GM23338 (cell line): ENCODE measurements at regions not wholly inside any gene's neighbourhood (a gene's known extent, or its start where the extent isn't known, plus 50 kb on each side); places are given as distances from the start of the nearest gene placed in this dataset.

Experiments
- ATAC-seq: fragments of 200-7000 bp; cut with Tn5 transposase; 3 replicates; pipeline ENCODE4 v1.9.1; 2020
- DNase-seq: peaks from one replicate; pipeline ENCODE4 v3.0.0-alpha.2; 2015; ENCODE audit warnings: low spot score
- H2AFZ ChIP-seq: fragments of 200-600 bp; sonication (generic); 2 replicates; pipeline ENCODE4 v1.8.0; 2016; ENCODE audit warnings: antibody characterized with exemption, mild to moderate bottlenecking, moderate library complexity
- H3F3A ChIP-seq: fragments of 200-600 bp; sonication (generic); replicated peaks from 2 replicates; pipeline ENCODE4 v1.8.0; 2017; ENCODE audit warnings: antibody characterized with exemption, mixed run types, low read depth
- H3K27ac ChIP-seq: fragments of 200-600 bp; sonication (generic); 2 replicates; pipeline ENCODE4 v1.6.1; 2016; ENCODE audit warnings: low read depth
- H3K27me3 ChIP-seq: fragments of 200-600 bp; sonication (generic); 2 replicates; pipeline ENCODE4 v1.8.0; 2016; ENCODE audit warnings: mild to moderate bottlenecking, mixed run types, moderate library complexity; ENCODE audit not compliant: insufficient read depth
- H3K36me3 ChIP-seq: fragments of 200-600 bp; sonication (generic); 2 replicates; pipeline ENCODE4 v1.8.0; 2016; ENCODE audit warnings: mild to moderate bottlenecking; ENCODE audit not compliant: insufficient read depth
- H3K4me1 ChIP-seq: fragments of 200-600 bp; sonication (generic); 2 replicates; pipeline ENCODE4 v1.8.0; 2016; ENCODE audit warnings: mild to moderate bottlenecking, moderate library complexity; ENCODE audit not compliant: insufficient read depth
- H3K4me2 ChIP-seq: fragments of 200-600 bp; sonication (generic); 2 replicates; pipeline ENCODE4 v1.7.1; 2017; ENCODE audit warnings: mixed run types
- H3K4me3 ChIP-seq: fragments of 200-600 bp; sonication (generic); 2 replicates; pipeline ENCODE4 v1.6.1; 2016; ENCODE audit warnings: mixed run types
- H3K79me2 ChIP-seq: fragments of 200-600 bp; sonication (generic); replicated peaks from 2 replicates; pipeline ENCODE4 v1.8.0; 2017; ENCODE audit warnings: mild to moderate bottlenecking; ENCODE audit not compliant: insufficient read depth
- H3K9me2 ChIP-seq: fragments of 200-600 bp; sonication (generic); 2 replicates; pipeline ENCODE4 v1.8.0; 2017; ENCODE audit not compliant: insufficient read depth
- H4K20me1 ChIP-seq: fragments of 200-600 bp; sonication (generic); replicated peaks from 2 replicates; pipeline ENCODE4 v1.8.0; 2017; ENCODE audit warnings: mild to moderate bottlenecking; ENCODE audit not compliant: insufficient read depth
- H3K27ac Mint-ChIP-seq: 2 replicates; pipeline ENCODE4 v1.8.0; 2020; ENCODE audit warnings: inconsistent platforms, mild to moderate bottlenecking, moderate library complexity, mixed read lengths
- H3K27me3 Mint-ChIP-seq: 3 replicates; pipeline ENCODE4 v1.8.0; 2022; ENCODE audit warnings: low read depth, mild to moderate bottlenecking, moderate library complexity, mixed read lengths, inconsistent platforms; ENCODE audit not compliant: insufficient read depth, poor library complexity
- H3K36me3 Mint-ChIP-seq: 3 replicates; pipeline ENCODE4 v1.8.0; 2021; ENCODE audit warnings: low read depth, mild to moderate bottlenecking, inconsistent platforms, moderate library complexity, mixed read lengths
- H3K4me1 Mint-ChIP-seq: 3 replicates; pipeline ENCODE4 v1.8.0; 2020; ENCODE audit warnings: mild to moderate bottlenecking, inconsistent platforms, mixed read lengths
- H3K4me3 Mint-ChIP-seq: 3 replicates; pipeline ENCODE4 v1.8.0; 2021; ENCODE audit warnings: moderate library complexity, mild to moderate bottlenecking, inconsistent platforms, mixed read lengths
- H3K9me3 Mint-ChIP-seq: 3 replicates; pipeline ENCODE4 v1.8.0; 2020; ENCODE audit warnings: moderate library complexity, mild to moderate bottlenecking, inconsistent platforms, mixed read lengths
- CREB1 ChIP-seq: fragments of 250-450 bp; sonication (Bioruptor Pico); IDR thresholded peaks from 2 replicates; pipeline ENCODE4 v1.5.0; 2020; ENCODE audit warnings: low read depth, mild to moderate bottlenecking, moderate library complexity
- EZH2 ChIP-seq: fragments of 200-600 bp; sonication (generic); IDR thresholded peaks from one replicate; pipeline ENCODE4 v1.8.0; 2017; ENCODE audit warnings: antibody characterized with exemption, mild to moderate bottlenecking, low read depth; ENCODE audit not compliant: unreplicated experiment
- EZH2phosphoT487 ChIP-seq: fragments of 200-600 bp; sonication (generic); IDR thresholded peaks from one replicate; pipeline ENCODE4 v1.8.1; 2018; ENCODE audit warnings: antibody characterized with exemption; ENCODE audit not compliant: unreplicated experiment
- JUNB ChIP-seq: IDR thresholded peaks from one replicate; pipeline ENCODE4 v1.6.1; 2016; ENCODE audit warnings: antibody characterized with exemption; ENCODE audit not compliant: unreplicated experiment
- NANOG ChIP-seq: IDR thresholded peaks from 2 replicates; pipeline ENCODE4 v1.6.1; 2016; ENCODE audit warnings: antibody characterized with exemption, borderline replicate concordance
- POLR2AphosphoS5 ChIP-seq: IDR thresholded peaks from 2 replicates; pipeline ENCODE4 v1.6.1; 2016; ENCODE audit warnings: antibody characterized with exemption, low read depth
- REST ChIP-seq: IDR thresholded peaks from one replicate; pipeline ENCODE4 v1.6.1; 2018; ENCODE audit warnings: antibody characterized with exemption; ENCODE audit not compliant: unreplicated experiment
- STAT1 ChIP-seq: IDR thresholded peaks from one replicate; pipeline ENCODE4 v1.6.1; 2016; ENCODE audit warnings: antibody characterized with exemption; ENCODE audit not compliant: unreplicated experiment
- ZNF114 ChIP-seq: fragments of 250-450 bp; sonication (Bioruptor Pico); IDR thresholded peaks from 2 replicates; pipeline ENCODE4 v1.5.0; 2020; ENCODE audit warnings: mild to moderate bottlenecking, moderate library complexity
- ZNF331 ChIP-seq: fragments of 250-450 bp; sonication (Bioruptor Pico); IDR thresholded peaks from 2 replicates; pipeline ENCODE4 v1.5.0; 2020; ENCODE audit warnings: low read depth, mild to moderate bottlenecking, moderate library complexity
- ZNF462 ChIP-seq: fragments of 250-450 bp; sonication (Bioruptor Pico); IDR thresholded peaks from 2 replicates; pipeline ENCODE4 v1.5.0; 2020; ENCODE audit warnings: mild to moderate bottlenecking, moderate library complexity
- TF ChIP-seq, protein P1 (sequence below): IDR thresholded peaks from 2 replicates; pipeline ENCODE4 v1.6.1; 2016; ENCODE audit warnings: antibody characterized with exemption
- TF ChIP-seq, protein P2 (sequence below), 2 experiments: fragments of 200-600 bp in 1 of 2; sonication (generic) in 1 of 2; conservative IDR thresholded peaks; 2 replicates each; pipeline versions ENCODE4 v1.5.1 to v1.6.1; 2016 to 2017; ENCODE audit warnings: antibody characterized with exemption in 2 of 2, low read depth in 2 of 2, mild to moderate bottlenecking in 2 of 2, moderate library complexity in 1 of 2

GRCh38 chr18:51370996-51371395, 173.5 kb upstream of the MEX3C start:
- Mint-ChIP-seq H3K9me3 (peaks cover 8% of the 10 kb centered on the region), H3K27me3 (no peaks in the 10 kb centered on the region), H3K4me1 (no peaks in the 10 kb centered on the region), H3K4me3 (no peak overlapping the region), H3K27ac (no peak overlapping the region), H3K36me3 (peaks cover 11% of the 10 kb centered on the region; the same call in 2 of the 3 replicates)
- Histone ChIP-seq H3K4me2 (no peak overlapping the region), H3K79me2 (no peaks in the 10 kb centered on the region), H3K4me1 (no peaks in the 10 kb centered on the region), H3K36me3 (no peaks in the 10 kb centered on the region), H3K9me2 (peaks cover 15% of the 10 kb centered on the region), H4K20me1 (no peaks in the 10 kb centered on the region), H3K27me3 (no peaks in the 10 kb centered on the region), H3K4me3 (no peak overlapping the region), H3F3A (no peaks in the 10 kb centered on the region), H3K27ac (no peak overlapping the region), H2AFZ (peak overlapping the region; percentile 64; the same call in 1 of the 2 replicates)
- DNase-seq (no peak), ATAC-seq (no peak)
- no peak for TF ChIP-seq ZNF462 (CRISPR knock-in tag)
- TF ChIP-seq ZNF331 (CRISPR knock-in tag) = no peak
- TF ChIP-seq POLR2AphosphoS5 = no peak
- TF ChIP-seq ZNF114 (CRISPR knock-in tag) = no peak
- TF ChIP-seq STAT1 = no peak
- no peak for TF ChIP-seq JUNB
- no peak for TF ChIP-seq EZH2
- TF ChIP-seq, protein P1, sequence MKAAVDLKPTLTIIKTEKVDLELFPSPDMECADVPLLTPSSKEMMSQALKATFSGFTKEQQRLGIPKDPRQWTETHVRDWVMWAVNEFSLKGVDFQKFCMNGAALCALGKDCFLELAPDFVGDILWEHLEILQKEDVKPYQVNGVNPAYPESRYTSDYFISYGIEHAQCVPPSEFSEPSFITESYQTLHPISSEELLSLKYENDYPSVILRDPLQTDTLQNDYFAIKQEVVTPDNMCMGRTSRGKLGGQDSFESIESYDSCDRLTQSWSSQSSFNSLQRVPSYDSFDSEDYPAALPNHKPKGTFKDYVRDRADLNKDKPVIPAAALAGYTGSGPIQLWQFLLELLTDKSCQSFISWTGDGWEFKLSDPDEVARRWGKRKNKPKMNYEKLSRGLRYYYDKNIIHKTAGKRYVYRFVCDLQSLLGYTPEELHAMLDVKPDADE = no peak
- TF ChIP-seq NANOG = no peak
- no peak for TF ChIP-seq CREB1 (CRISPR knock-in tag)
- no peak for TF ChIP-seq EZH2phosphoT487
- TF ChIP-seq REST = no peak
- TF ChIP-seq, protein P2, sequence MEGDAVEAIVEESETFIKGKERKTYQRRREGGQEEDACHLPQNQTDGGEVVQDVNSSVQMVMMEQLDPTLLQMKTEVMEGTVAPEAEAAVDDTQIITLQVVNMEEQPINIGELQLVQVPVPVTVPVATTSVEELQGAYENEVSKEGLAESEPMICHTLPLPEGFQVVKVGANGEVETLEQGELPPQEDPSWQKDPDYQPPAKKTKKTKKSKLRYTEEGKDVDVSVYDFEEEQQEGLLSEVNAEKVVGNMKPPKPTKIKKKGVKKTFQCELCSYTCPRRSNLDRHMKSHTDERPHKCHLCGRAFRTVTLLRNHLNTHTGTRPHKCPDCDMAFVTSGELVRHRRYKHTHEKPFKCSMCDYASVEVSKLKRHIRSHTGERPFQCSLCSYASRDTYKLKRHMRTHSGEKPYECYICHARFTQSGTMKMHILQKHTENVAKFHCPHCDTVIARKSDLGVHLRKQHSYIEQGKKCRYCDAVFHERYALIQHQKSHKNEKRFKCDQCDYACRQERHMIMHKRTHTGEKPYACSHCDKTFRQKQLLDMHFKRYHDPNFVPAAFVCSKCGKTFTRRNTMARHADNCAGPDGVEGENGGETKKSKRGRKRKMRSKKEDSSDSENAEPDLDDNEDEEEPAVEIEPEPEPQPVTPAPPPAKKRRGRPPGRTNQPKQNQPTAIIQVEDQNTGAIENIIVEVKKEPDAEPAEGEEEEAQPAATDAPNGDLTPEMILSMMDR (conservative IDR thresholded peaks at IDR 0.05; ENCODE audit: low read depth in 2 of 2) = no peak
